GM12864 (cell line): ENCODE measurements at regions not wholly inside any gene's neighbourhood (a gene's known extent, or its start where the extent isn't known, plus 50 kb on each side); places are given as distances from the start of the nearest gene placed in this dataset.

Experiments used
- DNase-seq: peaks from one replicate; pipeline ENCODE4 v3.0.0-alpha.2; 2011; ENCODE audit warnings: low read depth
- H3K4me3 ChIP-seq: 2 replicates; pipeline ENCODE4 v1.5.1; 2011; ENCODE audit warnings: mild to moderate bottlenecking, low read depth, low read length, control low read depth
- TF ChIP-seq, protein P1 (sequence below): IDR thresholded peaks from 2 replicates; pipeline ENCODE4 v1.5.1; 2011; ENCODE audit warnings: low read depth, mild to moderate bottlenecking, moderate library complexity, low read length, control low read depth, inconsistent platforms; ENCODE audit errors: missing control alignments

DNA sequence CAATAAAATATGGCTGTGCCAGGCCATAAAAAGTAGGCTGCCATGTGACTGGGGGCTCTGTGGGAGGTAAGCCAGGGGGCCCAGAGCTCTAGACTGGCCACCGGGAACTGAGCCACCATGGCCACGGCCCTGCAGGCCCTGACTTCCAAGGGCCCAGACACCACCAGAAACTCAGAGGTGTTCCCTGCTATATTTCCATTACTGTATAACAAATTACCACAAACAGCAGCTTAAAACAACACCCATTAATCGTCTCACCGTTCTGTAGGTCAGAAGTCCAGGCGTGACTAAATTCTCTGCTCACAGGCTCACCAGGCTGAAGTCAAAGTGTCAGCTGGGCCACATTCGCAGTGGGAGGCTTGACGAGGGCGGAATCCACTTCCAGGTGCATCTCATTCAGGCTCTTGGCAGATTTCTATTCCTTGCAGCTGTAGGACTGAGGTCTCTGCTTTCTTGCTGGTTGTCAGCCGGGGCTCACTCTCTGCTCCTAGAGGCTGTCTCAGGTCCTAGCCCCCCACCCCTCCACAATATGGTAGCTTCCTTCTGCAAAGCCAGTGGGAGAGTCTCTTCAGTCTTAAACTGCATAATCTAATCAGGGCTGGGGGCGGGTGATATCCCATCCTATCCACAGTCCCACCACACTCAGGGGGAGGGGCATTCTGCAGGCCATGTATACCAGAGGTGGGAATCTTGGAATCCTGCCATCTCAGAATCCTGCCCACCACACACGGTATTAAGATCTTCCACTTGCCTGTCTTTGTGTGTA is 125.4 kb downstream of the C5orf15 start:
- no peak overlapping the region for H3K4me3 ChIP-seq
- TF ChIP-seq, protein P1, sequence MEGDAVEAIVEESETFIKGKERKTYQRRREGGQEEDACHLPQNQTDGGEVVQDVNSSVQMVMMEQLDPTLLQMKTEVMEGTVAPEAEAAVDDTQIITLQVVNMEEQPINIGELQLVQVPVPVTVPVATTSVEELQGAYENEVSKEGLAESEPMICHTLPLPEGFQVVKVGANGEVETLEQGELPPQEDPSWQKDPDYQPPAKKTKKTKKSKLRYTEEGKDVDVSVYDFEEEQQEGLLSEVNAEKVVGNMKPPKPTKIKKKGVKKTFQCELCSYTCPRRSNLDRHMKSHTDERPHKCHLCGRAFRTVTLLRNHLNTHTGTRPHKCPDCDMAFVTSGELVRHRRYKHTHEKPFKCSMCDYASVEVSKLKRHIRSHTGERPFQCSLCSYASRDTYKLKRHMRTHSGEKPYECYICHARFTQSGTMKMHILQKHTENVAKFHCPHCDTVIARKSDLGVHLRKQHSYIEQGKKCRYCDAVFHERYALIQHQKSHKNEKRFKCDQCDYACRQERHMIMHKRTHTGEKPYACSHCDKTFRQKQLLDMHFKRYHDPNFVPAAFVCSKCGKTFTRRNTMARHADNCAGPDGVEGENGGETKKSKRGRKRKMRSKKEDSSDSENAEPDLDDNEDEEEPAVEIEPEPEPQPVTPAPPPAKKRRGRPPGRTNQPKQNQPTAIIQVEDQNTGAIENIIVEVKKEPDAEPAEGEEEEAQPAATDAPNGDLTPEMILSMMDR: no peak
- no peak for DNase-seq

DNA sequence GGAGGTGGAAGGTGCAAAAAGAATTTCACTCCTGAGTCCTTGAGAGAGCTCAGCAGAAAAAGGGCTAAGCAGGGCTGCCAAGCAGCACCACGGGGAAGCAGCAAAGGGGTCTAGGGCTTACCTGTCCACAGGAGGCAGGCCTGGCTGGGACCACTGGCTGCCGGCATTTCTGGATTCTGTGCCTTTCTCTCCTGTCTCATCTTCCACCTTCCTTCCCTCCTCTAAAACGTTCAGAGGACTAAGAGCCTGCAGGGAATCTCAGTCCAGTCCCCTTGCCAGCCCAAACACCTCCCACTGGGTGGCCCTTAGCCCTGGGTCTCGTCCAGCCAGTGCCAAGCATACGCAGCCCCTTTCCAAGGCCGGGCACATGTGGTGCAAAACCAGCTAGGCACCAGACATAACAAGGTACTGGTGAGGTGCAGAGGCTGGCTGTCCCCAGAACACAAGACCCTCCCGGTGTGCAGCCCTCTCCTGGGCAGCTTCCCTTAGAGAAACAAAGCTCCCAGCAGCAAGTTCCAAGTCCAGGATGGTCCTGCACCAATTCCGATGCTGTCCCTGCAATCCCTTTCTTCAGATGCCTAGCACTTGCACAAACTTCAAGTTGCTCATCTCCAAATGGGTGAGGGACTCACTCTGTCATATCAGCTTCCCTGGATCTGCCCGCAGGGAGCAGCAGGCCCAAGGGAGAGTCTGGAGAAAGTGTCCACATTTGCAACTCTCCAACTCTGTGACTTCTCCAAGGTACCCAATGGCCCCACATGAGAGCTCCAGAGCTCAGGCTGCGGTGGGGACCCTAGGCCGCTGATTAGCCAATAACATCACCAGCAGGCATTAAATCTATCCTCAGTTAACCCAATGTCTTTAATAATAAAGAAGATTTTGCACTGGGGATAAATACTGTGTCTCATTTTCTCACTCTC is 126.3 kb downstream of the C5orf15 start:
- DNase-seq: no peak
- H3K4me3 ChIP-seq: no peak overlapping the region
- TF ChIP-seq, protein P1: no peak

DNA sequence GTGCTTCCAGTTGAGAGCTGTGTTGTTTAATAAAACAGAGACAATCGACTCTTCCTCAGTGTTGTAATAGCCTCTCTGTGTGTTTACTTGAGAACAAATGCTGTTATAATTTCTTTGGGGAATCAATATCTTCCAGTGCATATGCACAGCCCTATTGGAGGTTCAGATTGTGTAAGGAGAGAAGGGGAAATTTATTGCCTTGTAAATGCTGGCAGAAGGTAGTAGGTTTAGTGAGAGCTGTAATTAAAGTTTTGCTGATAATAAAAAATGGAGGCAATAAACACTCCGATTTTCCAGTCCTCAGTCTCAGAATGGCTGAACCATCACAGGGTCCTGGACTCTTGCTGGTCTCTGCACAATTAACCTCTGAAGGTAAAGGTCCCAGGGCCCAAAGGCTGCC is 128.3 kb downstream of the C5orf15 start:
- DNase-seq: no peak
- TF ChIP-seq, protein P1: no peak
- no peak overlapping the region for H3K4me3 ChIP-seq

DNA sequence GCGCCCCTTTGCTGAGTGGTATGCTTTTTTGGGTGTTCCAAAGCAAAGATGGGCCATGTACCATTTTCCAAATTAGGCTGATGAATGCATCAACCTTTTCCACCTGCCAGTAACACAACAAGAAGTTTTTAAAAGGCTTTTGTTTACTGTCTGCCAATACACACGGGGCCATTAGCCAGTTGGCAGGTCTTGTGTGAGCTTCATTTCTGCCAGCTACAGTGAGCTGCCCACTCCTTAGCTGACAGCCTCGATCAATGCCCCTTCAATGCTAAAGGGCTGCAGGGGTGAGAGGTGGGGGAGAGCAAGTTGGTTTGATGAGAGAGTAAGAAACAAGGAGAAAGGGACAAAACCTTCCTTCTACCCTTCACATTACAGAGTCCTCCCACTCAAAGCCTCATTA is 128.7 kb downstream of the C5orf15 start:
- TF ChIP-seq, protein P1: no peak
- no peak for DNase-seq
- H3K4me3 ChIP-seq: no peak overlapping the region

DNA sequence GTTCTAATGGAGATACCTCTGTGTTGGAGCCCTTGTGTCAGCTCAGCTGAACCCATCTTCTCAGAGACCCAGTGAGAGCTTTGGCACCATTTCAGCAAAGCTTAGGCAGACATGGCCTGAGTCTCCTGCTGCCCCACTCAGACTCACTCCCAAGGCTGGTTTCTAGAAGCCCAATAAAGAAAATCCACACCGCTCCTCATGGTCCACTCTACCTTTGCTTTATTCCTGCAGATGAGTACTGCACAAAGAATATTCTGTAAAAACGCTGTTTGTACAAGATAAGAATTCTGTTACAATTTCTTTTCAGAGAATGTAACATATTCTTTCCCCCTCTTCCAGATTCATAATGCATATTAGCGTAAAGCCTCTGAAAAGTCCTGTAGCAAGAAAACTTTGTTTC is 129.3 kb downstream of the C5orf15 start:
- TF ChIP-seq, protein P1: no peak
- no peak overlapping the region for H3K4me3 ChIP-seq
- DNase-seq: no peak

DNA sequence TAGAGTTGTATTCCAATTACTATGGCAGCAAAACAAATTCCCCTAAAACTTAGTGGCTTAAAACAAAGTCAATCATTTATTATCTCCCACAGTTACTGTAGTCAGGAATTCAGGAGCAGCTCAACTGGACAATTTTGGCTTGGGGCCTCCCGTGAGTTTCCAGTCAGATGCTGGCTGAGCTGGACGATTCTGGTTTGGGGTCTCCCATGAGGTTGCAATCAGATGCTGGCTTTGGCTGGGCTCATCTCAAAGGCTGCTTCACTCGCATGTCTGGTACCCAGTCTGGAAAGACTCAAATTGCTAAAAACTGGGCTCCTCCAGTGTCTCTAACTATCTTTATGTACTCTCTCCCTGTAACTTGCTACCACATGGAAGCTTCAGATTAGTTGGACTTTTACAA is 130.1 kb downstream of the C5orf15 start:
- no peak overlapping the region for H3K4me3 ChIP-seq

More for the DNA sequence above, 130.1 kb downstream of the C5orf15 start:
- no peak for DNase-seq
- TF ChIP-seq, protein P1: no peak
